Coronary artery (tissue), 2 donors: ENCODE measurements at regions not wholly inside any gene's neighbourhood (a gene's known extent, or its start where the extent isn't known, plus 50 kb on each side); places are given as distances from the start of the nearest gene placed in this dataset.
"Not testable (repeated sequence)": the region's sequence is repeated elsewhere in the genome, so short reads cannot be mapped to it uniquely, and the experiment has no call there.

Experiments used
- DNase-seq: peaks from one replicate; pipeline ENCODE4 v3.0.0-alpha.2; 2017; ENCODE audit warnings: low spot score
- H3K27ac ChIP-seq, 2 donors: fragments of 200-600 bp; sonication (generic); one replicate each; pipeline ENCODE4 v1.5.1; 2016 to 2019
- H3K4me3 ChIP-seq: fragments of 200-600 bp; sonication (generic); 2 replicates; pipeline ENCODE4 v1.5.1; 2016; ENCODE audit warnings: mild to moderate bottlenecking, moderate library complexity
- TF ChIP-seq, protein P1 (sequence below): fragments of 200-600 bp; sonication (generic); IDR thresholded peaks from one replicate; pipeline ENCODE4 v1.5.1; 2019; ENCODE audit warnings: antibody characterized with exemption

DNA sequence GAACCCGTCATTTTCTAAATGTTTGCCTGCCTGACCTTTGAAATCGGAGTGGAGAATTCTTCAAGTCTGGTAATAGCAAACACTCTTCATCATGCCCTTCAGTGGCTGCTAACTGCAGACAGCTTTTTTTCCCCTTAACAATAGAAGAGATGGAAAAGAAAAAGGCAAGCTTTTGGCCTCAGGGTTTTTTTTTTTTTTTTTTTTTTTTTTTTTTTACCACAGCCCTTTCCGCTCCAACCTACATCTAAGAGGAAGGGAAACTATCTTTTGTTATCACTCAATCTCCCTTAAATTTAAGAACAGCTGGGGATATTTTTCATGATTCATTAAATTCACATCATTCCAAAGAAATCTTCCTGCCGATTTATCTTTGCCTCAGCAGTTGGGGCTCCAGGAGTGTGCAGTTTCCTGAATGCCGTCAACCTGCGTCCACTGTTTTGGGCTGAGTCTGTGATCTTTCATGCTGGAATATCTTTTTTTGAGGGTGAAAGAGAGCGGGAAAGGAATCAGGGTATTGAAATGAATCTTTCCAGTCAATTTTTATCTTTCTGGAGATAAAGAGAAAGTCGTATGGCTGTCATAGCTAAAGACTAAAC lies 144.5 kb upstream of the SMYD2 start:
- no peak overlapping the region for H3K4me3 ChIP-seq
- TF ChIP-seq, protein P1, sequence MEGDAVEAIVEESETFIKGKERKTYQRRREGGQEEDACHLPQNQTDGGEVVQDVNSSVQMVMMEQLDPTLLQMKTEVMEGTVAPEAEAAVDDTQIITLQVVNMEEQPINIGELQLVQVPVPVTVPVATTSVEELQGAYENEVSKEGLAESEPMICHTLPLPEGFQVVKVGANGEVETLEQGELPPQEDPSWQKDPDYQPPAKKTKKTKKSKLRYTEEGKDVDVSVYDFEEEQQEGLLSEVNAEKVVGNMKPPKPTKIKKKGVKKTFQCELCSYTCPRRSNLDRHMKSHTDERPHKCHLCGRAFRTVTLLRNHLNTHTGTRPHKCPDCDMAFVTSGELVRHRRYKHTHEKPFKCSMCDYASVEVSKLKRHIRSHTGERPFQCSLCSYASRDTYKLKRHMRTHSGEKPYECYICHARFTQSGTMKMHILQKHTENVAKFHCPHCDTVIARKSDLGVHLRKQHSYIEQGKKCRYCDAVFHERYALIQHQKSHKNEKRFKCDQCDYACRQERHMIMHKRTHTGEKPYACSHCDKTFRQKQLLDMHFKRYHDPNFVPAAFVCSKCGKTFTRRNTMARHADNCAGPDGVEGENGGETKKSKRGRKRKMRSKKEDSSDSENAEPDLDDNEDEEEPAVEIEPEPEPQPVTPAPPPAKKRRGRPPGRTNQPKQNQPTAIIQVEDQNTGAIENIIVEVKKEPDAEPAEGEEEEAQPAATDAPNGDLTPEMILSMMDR = no peak
- no peak for DNase-seq
- H3K27ac ChIP-seq = no peak overlapping the region

DNA sequence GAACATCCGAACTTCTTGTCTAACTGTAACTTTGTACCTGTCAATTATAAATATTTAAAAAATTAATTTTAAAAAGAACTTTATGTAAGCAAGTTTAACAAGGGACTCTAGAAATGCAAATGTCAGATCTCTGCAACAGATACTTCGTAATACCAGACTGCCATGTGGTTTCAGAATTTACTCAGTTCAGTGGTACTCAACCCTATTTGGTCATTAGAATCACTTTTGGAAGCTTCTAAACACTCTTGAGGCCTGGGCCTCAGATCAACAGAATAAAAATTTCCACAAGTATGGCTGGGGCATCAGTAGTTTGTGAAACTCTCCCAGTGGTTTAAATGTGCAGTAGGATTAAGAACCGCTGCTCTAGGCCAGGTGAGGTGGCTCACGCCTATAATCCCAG lies 139.5 kb upstream of the SMYD2 start:
- no peak overlapping the region for H3K4me3 ChIP-seq
- H3K27ac ChIP-seq = no peak overlapping the region
- TF ChIP-seq, protein P1 = no peak
- no peak for DNase-seq

DNA sequence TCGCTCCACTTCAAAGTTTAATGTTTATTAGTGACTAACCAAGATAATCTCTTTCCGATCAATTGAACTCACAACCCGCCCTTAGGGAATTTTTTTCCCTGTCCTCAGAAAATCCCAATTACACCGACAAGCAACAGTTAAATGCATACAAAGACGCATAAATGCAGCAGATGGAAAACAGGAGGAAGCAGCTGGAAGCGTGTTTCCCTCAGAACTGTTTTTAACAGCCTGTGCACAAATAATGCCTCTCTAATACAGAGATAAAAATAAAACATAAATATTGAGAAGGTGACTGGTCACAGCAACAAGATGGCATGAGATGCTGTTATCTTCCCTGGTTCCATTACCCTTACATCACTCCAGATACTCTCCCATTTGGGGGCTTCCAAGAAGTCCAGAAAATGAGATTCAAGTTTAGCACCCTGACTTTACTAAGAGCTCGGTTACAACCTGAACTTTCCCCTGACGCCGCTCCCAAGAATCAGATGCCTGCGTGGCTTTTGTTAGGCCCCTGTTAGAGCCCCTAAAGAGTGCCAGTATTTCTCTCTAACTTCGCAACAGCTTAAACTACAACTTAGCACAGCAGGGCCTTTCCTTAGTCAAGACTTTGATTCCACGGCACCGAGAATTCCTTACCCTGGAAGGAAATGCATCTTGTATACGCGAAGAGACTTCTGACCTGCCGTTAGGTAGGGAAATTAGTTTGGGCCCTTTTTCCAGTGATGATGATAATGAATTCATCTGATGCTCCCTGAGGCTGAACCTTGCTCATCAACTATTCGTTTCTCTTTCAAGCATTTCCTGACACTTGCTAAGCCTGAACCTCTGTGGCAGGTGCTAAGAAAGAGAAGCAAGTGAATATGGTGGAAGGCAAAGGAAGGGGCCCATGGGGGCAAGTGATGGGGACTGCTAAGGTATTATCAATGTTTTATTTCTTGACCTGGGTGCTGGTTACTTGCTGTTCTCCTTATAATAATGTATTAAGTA lies 137.7 kb upstream of the SMYD2 start:
- DNase-seq = no peak
- no peak overlapping the region for H3K4me3 ChIP-seq
- TF ChIP-seq, protein P1 = no peak
- no peak overlapping the region for H3K27ac ChIP-seq

DNA sequence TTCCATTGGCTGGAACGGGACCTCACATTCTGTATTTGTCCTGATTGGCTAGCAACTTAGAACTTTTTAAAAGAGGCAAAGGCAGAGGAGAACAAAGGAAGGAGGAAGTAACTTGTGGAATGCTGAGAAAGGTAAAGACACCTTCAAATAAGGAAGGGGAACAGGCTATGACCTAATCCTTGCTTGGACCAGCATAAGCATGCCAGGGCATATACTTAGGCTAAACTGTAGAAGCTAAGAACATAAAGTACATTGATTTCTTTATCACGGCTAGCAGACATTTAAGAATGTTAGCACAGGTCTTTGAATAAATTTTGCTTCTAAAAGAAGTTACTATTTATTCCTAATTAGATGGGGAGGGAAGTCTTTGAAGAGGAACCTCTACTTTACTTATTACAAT lies 136.4 kb upstream of the SMYD2 start:
- H3K27ac ChIP-seq, H3K4me3 ChIP-seq, DNase-seq: not testable (repeated sequence)

DNA sequence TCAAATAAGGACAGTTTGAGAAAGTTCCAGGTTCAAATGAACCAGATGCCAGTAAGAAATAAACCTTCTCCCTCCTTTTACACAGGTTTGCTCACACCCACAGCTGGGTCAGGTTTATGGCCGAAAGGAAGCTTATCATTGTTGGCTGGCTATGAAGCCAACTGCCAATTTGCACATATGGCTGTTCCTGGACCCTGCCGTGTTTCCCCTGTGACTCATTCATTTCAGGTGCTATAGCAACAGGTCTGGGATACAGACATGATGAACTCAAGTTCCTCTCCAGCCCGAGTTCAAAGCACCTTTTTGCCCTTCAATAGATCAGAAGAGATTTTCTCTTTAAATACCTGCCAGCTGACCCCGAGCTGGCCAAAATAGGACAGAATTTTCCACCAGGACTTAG lies 134.4 kb upstream of the SMYD2 start:
- Histone ChIP-seq H3K4me3 (no peak overlapping the region), H3K27ac (no peak overlapping the region)
- no peak for DNase-seq
- TF ChIP-seq, protein P1 = no peak

DNA sequence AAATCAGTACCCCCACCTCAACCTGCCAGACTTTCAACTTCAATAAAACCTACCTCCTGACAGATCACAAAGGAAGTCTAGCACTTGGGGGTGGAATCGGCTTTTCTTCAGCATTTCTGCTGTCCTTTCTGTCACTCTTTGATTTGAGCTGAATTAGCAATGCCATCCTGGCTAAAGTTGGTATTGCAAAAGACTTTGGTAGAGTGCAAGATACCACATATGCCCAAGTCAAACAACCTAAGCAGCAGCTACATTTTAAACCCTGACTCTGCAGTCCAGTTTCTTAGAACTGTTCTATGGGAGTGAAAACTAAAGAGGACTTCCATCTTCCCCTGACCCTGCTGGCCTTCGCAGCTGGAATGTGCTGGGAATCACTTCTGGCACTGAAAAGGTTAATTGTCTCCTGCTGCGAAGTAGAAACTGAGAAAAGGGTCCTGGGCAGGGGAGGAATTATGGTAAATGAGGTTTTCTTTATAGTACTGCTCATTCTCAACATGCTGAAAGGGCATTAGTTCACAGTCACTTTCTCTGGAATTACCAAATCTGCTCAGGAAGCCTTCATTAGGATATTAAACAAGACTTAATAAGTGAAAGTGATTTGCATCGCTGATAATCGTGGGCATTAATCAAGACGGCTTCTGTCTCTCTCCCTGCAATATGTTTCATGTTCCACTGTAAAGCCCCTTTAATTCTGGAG lies 126.2 kb upstream of the SMYD2 start:
- H3K4me3 ChIP-seq = no peak overlapping the region
- TF ChIP-seq, protein P1 = no peak
- DNase-seq = no peak
- H3K27ac ChIP-seq = no peak overlapping the region

DNA sequence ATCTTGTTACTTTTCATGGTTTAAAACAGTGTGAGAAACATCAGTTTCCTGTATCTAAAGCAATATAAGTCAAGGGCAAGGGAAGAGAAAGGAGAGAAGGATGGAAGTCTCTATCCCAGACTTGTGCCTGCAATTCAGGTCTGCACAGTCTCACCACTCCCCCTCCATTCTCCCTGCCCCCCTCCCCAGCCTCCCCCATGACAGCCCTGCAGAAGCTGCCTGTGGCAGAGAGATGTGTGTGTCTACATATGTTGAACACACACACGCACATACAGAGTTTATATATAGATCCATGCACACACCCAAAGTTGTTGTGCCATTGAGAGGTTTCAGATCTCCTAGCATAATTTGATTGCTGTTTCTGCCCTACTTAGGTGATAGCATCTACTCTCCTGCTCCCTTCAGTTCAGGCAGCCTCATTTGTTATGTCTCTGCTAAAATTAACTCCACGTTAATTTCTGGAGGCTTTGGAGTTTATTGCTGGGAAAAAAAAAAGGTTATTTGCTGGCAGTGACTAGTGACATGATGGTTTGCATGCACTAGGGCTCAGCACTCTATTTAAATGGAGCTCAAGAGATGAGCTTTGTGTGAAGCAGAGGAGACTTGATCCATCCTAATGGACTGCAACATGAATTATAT lies 124.9 kb upstream of the SMYD2 start:
- TF ChIP-seq, protein P1 = no peak
- DNase-seq = no peak
- no peak overlapping the region for H3K4me3 ChIP-seq
- no peak overlapping the region for H3K27ac ChIP-seq
